Activated naive CD8-positive, alpha-beta T cell treated with anti-CD3 and anti-CD28 coated beads for 36 hours (primary cell): ENCODE measurements at regions not wholly inside any gene's neighbourhood (a gene's known extent, or its start where the extent isn't known, plus 50 kb on each side); places are given as distances from the start of the nearest gene placed in this dataset.

Experiments used
- DNase-seq: peaks from one replicate; pipeline ENCODE4 v3.0.0; 2021
- H3K27ac Mint-ChIP-seq: one replicate; pipeline ENCODE4 v1.8.0; 2022; ENCODE audit warnings: mild to moderate bottlenecking, moderate library complexity, mixed read lengths
- H3K27me3 Mint-ChIP-seq: one replicate; pipeline ENCODE4 v1.8.0; 2022; ENCODE audit warnings: mild to moderate bottlenecking, mixed read lengths
- H3K36me3 Mint-ChIP-seq: one replicate; pipeline ENCODE4 v1.8.0; 2021; ENCODE audit warnings: mild to moderate bottlenecking, mixed read lengths
- H3K4me1 Mint-ChIP-seq: one replicate; pipeline ENCODE4 v1.8.0; 2021; ENCODE audit warnings: mixed read lengths
- H3K4me3 Mint-ChIP-seq: one replicate; pipeline ENCODE4 v1.8.0; 2022; ENCODE audit warnings: mild to moderate bottlenecking, moderate library complexity, mixed read lengths
- H3K9me3 Mint-ChIP-seq: one replicate; pipeline ENCODE4 v1.8.0; 2022; ENCODE audit warnings: mixed read lengths

GRCh38 chr12:125461831-125462230, 396.6 kb downstream of the AACS start:
- Mint-ChIP-seq H3K4me1 (no peaks in the 10 kb centered on the region), H3K27me3 (peaks cover 10% of the 10 kb centered on the region), H3K4me3 (no peak overlapping the region), H3K36me3 (no peaks in the 10 kb centered on the region), H3K9me3 (peaks cover 2% of the 10 kb centered on the region), H3K27ac (no peak overlapping the region)
- no peak for DNase-seq

DNA sequence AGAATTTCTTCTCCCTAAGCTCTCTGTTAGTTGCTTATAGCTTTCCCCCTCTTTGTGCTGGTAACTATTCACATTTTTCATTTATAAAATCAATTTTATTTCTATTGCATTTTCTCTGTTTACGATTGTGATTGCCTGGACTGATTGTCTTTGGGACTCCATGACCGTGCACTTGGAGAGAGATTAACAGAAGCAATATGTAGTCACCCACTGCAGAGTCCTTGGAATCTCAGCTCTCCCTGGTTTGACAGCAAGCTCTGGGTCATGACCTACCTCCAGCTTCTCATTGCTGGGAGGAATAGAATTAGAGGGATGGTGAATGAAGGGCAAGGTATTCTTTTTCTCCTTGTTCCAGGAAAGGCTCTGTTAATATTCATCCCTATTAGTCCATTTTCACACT, 398.2 kb downstream of the AACS start:
- no peak overlapping the region for H3K27ac Mint-ChIP-seq
- peaks cover 2% of the 10 kb centered on the region for H3K9me3 Mint-ChIP-seq
- no peak for DNase-seq
- H3K36me3 Mint-ChIP-seq = no peaks in the 10 kb centered on the region
- H3K4me3 Mint-ChIP-seq = no peak overlapping the region
- no peaks in the 10 kb centered on the region for H3K4me1 Mint-ChIP-seq
- H3K27me3 Mint-ChIP-seq = no peaks in the 10 kb centered on the region

DNA sequence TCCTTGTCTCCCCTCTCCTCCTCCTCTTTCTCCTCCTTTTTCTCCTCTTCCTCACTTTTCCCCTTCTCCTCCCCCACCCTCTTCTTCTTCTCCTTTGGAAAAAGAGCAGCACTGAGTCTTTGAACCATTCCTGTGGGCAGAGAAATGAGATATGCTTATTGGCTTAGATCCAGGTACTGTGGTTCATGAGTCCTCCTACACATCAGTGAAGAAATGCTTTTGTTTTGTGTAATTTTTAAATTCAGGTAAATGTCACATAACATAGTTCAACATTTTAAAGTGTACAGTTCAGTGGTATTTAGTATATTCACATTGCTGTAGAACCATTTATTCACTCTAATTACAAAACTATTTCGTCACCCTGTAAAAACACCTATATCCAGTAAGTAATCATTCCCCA, 402.1 kb downstream of the AACS start:
- H3K27ac Mint-ChIP-seq = no peak overlapping the region
- no peak for DNase-seq
- no peaks in the 10 kb centered on the region for H3K36me3 Mint-ChIP-seq
- H3K27me3 Mint-ChIP-seq = peaks cover 3% of the 10 kb centered on the region
- H3K4me3 Mint-ChIP-seq = no peak overlapping the region
- no peaks in the 10 kb centered on the region for H3K9me3 Mint-ChIP-seq
- H3K4me1 Mint-ChIP-seq = no peaks in the 10 kb centered on the region

GRCh38 chr12:125469683-125470082, 404.4 kb downstream of the AACS start:
- H3K4me1 Mint-ChIP-seq = no peaks in the 10 kb centered on the region

DNA sequence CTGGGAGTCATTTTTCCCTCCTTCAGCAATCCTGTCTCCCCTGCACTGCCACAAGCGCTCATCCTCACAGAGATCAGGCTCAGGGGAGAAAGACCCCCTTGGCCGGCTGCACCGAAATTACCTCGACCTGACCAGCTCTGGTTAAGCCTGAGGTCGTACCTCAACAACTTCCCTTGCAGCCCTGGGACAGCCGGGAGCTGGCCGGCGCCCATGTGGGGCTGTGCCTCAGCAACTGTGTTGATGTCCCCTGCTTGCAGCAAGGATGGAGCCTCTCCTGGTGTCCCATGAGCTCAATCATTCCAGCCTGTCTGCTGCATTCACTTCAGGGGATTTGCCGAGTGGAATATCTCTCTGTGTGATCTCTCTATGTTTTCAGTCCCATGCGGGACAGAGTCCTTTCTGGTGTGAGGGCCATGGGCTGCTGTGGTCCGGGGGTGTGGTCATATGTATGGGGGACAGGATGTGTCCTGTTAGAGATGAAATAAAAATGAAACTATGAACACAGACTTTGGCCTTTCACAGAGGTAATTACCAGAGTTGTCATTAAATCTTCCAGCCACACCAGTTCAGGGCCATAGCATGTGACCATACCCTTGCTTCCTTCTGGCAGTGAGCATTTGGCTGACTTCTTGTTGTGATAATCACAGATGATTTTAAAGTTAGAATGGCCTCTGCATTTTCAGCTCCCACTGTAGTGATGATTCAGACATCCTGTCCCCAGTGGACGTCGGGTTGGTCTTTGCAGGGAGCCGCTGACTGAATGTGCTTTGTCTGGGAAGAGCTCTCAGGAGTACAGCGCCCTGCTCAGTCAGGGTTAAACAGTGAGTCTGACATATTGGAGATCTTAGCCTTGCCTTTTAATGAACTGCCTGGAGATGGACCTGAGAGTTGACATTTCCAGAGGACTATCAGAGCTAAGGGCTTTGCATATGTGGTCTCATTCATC, 405.9 kb downstream of the AACS start:
- no peak overlapping the region for H3K4me3 Mint-ChIP-seq
- H3K27me3 Mint-ChIP-seq = peaks cover 6% of the 10 kb centered on the region
- H3K4me1 Mint-ChIP-seq = no peaks in the 10 kb centered on the region
- H3K27ac Mint-ChIP-seq = no peak overlapping the region
- DNase-seq = no peak
- no peaks in the 10 kb centered on the region for H3K9me3 Mint-ChIP-seq
- H3K36me3 Mint-ChIP-seq = no peaks in the 10 kb centered on the region

More at GRCh38 chr12:125469683-125470082, 404.4 kb downstream of the AACS start:
- no peaks in the 10 kb centered on the region for H3K36me3 Mint-ChIP-seq
- no peak for DNase-seq
- H3K9me3 Mint-ChIP-seq = no peaks in the 10 kb centered on the region
- peaks cover 3% of the 10 kb centered on the region for H3K27me3 Mint-ChIP-seq
- no peak overlapping the region for H3K4me3 Mint-ChIP-seq
- no peak overlapping the region for H3K27ac Mint-ChIP-seq

DNA sequence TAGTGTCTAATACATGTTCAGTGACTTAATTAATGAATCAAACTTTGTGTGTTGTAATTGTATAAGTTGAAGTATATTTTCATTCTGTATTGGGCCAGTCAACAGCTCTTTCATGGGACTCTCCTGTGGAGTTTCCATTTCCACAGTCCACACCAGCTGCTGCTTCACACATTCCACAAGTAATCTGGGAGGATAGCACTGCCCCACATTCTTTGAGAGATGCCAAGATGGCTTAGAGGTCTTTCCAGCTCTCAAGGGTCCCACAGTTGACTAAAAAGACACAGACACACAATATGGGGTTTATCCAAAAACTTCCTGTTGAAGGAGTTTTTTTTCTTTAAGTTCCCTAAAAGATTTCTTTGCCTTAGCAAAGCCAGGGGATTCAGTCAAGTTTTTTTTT, 408.3 kb downstream of the AACS start:
- Mint-ChIP-seq H3K9me3 (no peaks in the 10 kb centered on the region), H3K27ac (no peak overlapping the region), H3K4me3 (no peak overlapping the region), H3K36me3 (no peaks in the 10 kb centered on the region), H3K27me3 (peaks cover 9% of the 10 kb centered on the region), H3K4me1 (no peaks in the 10 kb centered on the region)
- DNase-seq = no peak

DNA sequence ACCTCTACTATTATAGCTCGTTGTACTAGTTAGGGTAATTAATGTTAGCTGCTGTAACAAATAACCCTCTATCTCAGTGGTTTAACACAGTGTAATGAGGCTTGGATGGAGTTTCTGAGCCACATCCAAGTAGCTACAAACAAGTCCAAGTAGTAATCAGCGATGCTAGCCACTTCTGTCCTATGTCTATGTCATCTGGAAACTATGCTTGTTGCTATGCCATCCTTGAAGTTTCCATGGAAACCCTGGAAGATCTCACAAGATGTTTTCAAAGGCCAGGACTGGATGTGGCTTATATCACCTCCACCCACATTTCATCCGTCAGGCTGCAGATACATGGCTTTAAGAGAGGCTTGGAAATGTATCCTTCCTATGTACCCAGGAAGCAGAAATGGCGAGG, 422.1 kb downstream of the AACS start:
- Mint-ChIP-seq H3K9me3 (peaks cover 1% of the 10 kb centered on the region), H3K4me3 (no peak overlapping the region), H3K4me1 (no peaks in the 10 kb centered on the region), H3K27me3 (no peaks in the 10 kb centered on the region), H3K27ac (no peak overlapping the region), H3K36me3 (no peaks in the 10 kb centered on the region)
- no peak for DNase-seq

- Mint-ChIP-seq H3K27me3 (no peaks in the 10 kb centered on the region), H3K9me3 (peaks cover 5% of the 10 kb centered on the region), H3K4me1 (no peaks in the 10 kb centered on the region), H3K36me3 (no peaks in the 10 kb centered on the region), H3K27ac (no peak overlapping the region), H3K4me3 (no peak overlapping the region)
- no peak for DNase-seq
These were observed 426.3 kb downstream of the AACS start for GRCh38 chr12:125491553-125491952.

GRCh38 chr12:125492354-125493270, 427.4 kb downstream of the AACS start:
- H3K36me3 Mint-ChIP-seq = no peaks in the 10 kb centered on the region
- no peak overlapping the region for H3K4me3 Mint-ChIP-seq
- H3K9me3 Mint-ChIP-seq = peaks cover 5% of the 10 kb centered on the region
- no peak for DNase-seq
- H3K27ac Mint-ChIP-seq = no peak overlapping the region
- no peaks in the 10 kb centered on the region for H3K4me1 Mint-ChIP-seq
- no peaks in the 10 kb centered on the region for H3K27me3 Mint-ChIP-seq

DNA sequence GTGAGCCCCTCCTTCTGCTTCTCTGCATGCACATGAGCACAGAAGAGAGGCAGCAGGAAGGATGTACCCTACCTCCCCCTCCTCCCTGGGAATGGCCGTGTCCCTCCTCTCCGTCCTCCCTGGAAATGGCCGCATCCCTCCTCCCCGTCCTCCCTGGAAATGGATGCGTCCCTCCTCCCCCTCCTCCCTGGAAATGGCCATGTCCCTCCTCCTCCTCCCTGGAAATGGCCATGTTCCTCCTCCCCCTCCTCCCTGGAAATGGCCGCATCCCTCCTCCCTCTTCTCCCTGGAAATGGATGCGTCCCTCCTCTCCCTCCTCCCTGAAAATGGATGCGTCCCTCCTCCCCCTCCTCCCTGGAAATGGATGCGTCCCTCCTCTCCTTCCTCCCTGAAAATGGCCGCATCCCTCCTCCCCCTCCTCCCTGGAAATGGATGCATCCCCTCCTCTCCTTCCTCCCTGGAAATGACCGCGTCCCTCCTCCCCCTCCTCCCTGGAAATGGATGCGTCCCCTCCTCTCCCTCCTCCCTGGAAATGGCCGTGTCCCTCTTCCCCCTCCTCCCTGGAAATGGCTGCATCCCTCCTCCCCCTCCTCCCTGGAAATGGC, 428.6 kb downstream of the AACS start:
- Mint-ChIP-seq H3K4me3 (no peak overlapping the region), H3K4me1 (no peaks in the 10 kb centered on the region), H3K27ac (no peak overlapping the region), H3K27me3 (no peaks in the 10 kb centered on the region), H3K9me3 (peaks cover 3% of the 10 kb centered on the region), H3K36me3 (no peaks in the 10 kb centered on the region)
- no peak for DNase-seq

- H3K27ac Mint-ChIP-seq = no peak overlapping the region
- DNase-seq = no peak
- H3K27me3 Mint-ChIP-seq = no peaks in the 10 kb centered on the region
- no peaks in the 10 kb centered on the region for H3K4me1 Mint-ChIP-seq
- H3K9me3 Mint-ChIP-seq = no peaks in the 10 kb centered on the region
- H3K36me3 Mint-ChIP-seq = no peaks in the 10 kb centered on the region
- H3K4me3 Mint-ChIP-seq = no peak overlapping the region
These were observed 437.9 kb downstream of the AACS start for GRCh38 chr12:125503128-125503527.

DNA sequence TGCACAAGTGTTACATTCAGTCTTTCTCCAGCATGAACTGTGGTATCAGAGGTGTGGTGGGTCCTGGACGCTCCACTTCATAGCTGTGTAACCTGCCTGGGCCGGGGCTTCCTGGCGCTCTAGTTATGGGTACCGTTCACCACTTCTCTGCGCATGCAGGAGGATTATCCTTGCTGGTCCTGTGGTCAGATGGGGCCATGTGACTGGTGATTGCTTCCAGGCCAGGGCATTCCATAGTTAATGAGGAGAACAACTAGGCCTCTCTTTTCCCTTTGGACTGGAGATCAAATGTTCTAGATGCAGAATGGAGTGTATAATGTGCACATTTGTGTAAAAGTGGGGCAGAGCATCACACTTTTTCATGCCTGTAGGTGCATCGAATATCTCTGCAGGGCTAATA, 444.0 kb downstream of the AACS start:
- Mint-ChIP-seq H3K4me1 (no peaks in the 10 kb centered on the region), H3K9me3 (no peaks in the 10 kb centered on the region), H3K36me3 (no peaks in the 10 kb centered on the region), H3K4me3 (no peak overlapping the region), H3K27me3 (no peaks in the 10 kb centered on the region), H3K27ac (no peak overlapping the region)
- DNase-seq = no peak

DNA sequence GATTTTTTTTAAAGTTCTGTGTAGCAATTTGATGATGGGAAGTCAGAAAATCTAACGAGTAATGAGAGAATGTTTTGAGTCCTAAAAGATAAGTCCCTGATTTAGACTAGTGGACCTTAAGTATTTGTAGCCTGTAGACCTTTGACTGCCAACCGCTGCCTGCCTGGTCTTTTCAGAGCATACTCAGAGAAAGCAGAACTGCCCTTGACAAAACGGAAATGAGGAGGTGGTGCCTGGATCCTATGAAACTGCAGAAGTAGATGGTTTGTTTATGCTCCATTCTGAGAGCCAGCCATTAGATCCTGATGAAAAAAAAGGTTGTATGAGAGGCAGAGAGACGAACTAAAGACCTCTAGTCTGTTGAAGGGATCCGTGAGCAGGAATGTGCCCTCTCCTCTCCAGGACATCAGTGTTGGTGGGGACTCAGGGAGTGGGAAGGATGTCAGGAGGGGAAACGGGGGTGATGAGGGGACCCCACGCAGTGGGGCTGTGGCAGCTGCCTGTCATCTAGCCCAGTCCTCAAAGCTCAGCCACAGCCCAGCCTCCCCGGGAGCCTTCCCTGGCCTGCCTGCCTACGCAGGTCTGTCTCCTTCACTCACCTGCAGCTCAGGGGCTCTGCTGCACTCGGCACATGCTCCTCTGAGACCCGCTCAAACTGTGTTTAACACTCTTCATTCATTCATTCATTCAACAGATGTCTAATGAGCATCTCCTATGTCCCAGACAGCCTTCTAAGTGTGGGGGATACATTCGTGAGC, 447.5 kb downstream of the AACS start:
- H3K27ac Mint-ChIP-seq = no peak overlapping the region
- no peaks in the 10 kb centered on the region for H3K4me1 Mint-ChIP-seq
- no peaks in the 10 kb centered on the region for H3K36me3 Mint-ChIP-seq
- no peak for DNase-seq
- no peaks in the 10 kb centered on the region for H3K9me3 Mint-ChIP-seq
- H3K4me3 Mint-ChIP-seq = no peak overlapping the region
- no peaks in the 10 kb centered on the region for H3K27me3 Mint-ChIP-seq

- DNase-seq = no peak
- Mint-ChIP-seq H3K27me3 (no peaks in the 10 kb centered on the region), H3K4me1 (no peaks in the 10 kb centered on the region), H3K27ac (no peak overlapping the region), H3K36me3 (no peaks in the 10 kb centered on the region), H3K4me3 (no peak overlapping the region), H3K9me3 (no peaks in the 10 kb centered on the region)
These were observed 450.7 kb downstream of the AACS start for GRCh38 chr12:125515887-125516286.
